ACHN (cell line): ENCODE measurements at regions not wholly inside any gene's neighbourhood (a gene's known extent, or its start where the extent isn't known, plus 50 kb on each side); places are given as distances from the start of the nearest gene placed in this dataset.
A peak's percentile ranks its signal among the peaks of the same experiment; 100 is the strongest.

ENCODE experiments used
- DNase-seq: peaks from one replicate; pipeline ENCODE4 v3.0.0-alpha.2; 2015
- in situ Hi-C: cut with HindIII; loops from 2 replicates; pipeline ENCODE4 v1.10.0; 2017; ENCODE audit warnings: low sequenced_read_pairs, low pct_ligation_motif_present, low pct_unique_long_range_greater_than_20kb

DNA sequence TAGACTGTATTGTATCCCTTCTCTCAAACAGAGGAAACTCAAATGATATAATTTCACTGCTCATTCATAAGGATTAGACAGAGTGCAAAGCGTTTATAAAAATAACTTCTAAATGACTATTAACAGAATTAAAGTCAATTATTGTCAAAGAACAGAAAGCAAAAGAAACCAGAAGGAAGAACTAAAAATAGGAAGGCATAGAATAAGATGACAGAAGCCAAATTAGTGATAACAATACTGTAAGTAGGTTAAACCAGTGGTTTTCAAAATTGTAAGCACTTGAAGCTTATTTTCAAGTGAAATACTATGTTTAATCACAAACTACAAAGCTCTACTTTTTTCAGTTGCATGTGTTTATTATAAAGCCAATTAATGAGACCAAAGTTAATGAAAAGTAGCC, 305.2 kb downstream of the PPP1R2C start:
- DNase-seq, result no peak
- in situ Hi-C loops, result no loop called here

DNA sequence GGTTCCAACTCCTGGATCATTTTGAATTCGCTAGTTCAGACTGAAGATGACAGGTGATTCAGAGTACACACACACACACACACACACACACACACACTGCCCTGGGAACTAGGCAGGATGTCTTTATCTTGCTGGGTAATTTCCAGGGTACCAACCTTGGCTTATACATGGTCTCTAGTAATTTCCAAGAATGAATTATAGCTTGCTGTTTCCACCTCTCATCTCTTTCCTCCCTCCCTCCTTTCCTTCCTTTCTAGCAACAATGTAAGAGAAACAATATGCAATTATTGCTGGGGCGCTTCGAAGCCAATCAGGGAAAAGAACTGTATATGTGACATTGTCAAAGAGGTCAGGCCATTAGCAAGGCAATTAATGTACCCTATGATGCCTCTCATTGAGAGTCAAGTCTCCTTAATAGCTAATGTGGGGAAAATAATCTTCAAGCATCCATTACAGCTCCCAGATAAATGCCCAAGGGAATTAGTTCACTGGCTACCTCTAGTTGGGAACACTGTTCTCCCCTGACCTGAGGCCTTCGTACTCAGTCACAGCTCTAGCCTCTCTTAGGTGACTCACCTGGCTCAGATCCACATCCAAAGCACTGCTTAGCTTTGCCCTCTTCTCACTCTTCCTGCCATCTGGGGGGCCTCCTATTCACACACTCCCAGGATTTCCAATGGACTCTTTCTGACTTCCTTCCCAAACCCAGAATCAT, 311.5 kb downstream of the PPP1R2C start:
- in situ Hi-C loops, result no loop called here
- DNase-seq, result peak; percentile 0

DNA sequence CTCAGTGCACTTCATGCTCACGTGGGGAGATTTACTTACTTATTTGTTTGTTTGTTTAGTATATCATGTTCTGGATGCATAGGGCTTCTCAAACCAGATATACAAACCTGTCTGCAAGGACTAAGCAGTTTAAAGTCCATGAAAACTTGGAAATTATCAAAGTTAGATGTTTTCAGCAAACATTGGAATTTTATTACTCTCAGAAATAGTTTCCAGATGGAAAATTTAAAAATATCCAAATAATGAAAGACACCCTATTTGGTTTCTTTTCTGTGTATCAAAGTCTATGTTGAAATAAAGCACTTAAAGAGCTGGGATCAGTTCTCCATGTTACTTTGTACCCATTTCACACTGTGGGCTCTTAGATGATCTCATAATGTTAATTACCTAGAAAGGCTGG, 312.1 kb downstream of the PPP1R2C start:
- no peak for DNase-seq

DNA sequence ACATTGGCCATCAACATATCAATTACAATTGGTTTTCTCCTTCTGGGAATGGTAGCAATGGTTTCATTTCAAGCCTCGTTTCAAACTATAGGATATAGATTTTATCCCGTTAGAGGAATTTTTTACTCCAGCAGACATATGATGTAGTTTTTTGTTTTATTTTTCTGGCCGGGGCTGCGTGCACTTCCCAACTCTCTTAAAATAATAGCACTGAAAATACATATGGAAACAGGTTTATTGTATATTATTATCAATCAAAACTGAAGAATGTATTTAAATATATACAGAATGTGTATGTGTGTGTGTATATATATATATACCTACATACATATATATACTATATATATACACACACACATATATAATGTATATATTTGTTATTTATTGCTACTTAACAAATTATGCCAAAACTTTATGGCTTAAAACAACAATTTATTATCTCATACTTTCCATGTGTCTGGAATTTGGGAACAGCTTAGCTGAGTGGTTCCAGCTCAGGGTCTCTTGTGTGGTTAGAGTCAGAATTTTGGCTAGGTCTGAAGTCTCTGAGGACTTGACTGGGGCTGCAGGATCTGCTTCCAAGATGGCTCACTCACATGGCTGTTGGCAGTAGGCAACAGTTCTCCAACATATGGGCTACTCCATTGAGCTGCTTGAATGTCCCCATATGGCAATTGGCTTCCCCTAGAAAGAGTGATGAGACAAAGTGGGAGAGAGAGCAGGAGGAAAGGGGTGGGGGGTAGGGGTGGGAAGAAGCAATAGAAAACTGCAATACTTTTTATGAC, 314.1 kb downstream of the PPP1R2C start:
- DNase-seq, result no peak
- in situ Hi-C loops, result no loop called here

More for the DNA sequence above, 312.1 kb downstream of the PPP1R2C start:
- in situ Hi-C loops, result no loop called here

DNA sequence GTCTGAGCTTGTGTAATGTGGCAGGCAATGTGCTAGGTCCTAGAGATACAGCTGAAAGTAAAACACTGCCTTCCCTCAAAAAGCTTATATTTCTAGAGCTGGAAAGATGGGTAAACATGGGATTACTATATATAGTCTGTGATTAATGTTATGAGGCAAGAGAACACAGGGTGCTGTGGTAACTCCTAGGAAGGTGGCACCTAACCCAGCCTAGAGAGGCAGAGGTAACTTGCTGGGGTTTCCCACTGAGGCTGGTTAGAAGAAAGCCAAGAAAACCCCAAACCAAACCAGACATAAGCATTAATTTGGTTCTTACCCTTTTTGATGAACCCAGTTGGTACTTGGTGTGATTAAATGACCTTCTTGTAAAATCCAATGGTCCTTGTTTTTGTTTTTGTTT, 315.0 kb downstream of the PPP1R2C start:
- no peak for DNase-seq
- in situ Hi-C loops, result no loop called here

DNA sequence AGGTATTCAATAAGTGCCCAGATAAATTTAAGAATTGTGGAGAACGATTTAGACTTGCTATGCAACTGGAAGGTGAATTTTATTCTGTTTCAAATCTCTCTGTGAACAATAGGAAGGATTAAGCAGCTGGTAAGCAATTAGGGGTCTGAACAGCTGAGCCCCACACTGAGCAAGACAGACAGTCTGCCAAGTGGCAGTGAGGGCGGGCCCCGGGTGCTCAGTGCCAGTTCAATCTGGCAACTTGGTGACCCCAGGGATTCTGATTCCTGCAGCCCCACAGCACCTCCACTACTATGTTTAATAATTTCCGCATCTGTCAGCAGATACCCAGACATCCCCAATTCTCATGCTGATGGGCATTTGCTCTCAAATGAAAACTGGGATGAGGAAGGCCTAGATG, 317.3 kb downstream of the PPP1R2C start:
- in situ Hi-C loops, result no loop called here
- DNase-seq, result no peak

DNA sequence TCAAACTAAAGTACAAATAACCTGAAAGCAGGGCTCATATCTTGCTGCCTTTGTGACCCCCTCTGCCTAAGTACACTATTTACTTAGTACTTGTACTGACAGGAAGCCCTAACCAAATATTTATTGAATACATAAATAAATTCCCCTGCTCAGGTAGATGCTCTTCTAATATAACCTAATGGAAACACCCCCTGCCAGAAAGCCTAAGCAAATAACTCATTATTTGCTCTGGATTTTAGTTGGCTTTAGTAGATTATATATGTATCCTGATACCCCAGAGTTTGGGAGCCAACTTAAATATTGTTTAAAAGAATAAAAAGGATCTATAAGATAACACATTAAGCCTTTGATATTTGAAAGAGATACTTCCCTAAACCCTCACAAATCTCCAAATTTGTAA, 318.2 kb downstream of the PPP1R2C start:
- no peak for DNase-seq
- in situ Hi-C loops, result no loop called here

DNA sequence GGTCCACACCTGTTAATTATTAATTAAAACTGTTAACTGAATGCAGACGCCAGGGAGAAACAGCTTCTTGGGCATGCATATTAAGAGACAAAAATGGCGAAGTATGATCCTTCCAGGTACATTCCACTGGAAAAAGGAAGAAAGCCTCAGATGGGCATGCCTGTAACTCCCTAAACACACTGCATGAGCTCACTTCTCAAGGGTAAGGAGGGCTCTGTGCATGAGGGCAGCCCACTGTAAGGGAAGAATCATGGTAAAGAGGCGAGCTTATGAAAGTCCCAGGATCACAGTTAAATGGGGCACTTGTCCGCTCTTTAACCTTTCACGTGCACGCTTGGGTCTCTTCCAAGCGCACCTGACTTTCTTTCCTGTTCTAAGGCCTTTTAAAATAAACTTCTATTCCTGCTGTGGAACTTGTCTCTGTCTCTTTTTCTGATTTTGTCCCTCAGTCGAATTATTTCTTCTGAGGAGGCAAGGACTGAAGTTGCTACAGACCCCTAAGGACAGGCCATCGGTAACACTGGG, 321.7 kb downstream of the PPP1R2C start:
- in situ Hi-C loops, result no loop called here
- DNase-seq, result no peak

DNA sequence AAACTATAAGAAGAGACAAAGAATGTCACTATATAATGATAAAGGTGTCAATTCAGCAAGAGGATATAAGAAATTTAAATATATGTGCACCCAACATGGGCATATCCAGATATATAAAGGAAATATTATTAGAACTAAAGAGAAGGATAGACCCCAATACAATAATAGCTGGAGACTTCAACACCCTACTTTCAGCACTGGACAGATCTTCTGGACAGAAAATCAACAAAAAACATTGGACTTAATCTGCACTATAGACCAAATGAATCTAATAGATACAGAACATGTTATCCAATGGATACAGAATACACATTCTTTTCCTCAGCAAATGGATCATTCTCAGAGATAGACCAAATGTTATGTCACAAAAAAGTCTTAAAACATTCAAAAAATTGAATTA, 327.7 kb downstream of the PPP1R2C start:
- in situ Hi-C loops, result no loop called here

DNA sequence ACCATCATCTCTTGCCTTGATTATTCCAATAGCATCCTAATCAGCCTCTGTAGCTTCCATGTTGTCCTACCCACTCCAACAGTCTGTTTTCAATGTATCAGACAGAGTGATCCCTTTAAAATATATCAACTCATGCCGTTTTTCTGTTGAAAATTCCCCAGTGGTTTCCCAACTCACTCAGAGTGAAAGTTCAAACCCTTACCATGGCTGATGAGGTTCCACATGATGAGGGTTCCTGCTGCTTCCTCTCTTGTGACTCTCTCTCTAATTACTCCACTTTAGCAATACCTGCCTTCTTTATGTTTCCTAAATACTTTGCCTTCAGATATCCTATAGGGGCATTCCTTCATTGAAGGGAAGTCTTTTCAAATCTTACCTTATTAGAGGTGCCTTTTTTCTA, 334.7 kb downstream of the PPP1R2C start:
- in situ Hi-C loops, result no loop called here
- DNase-seq, result no peak

More for the DNA sequence above, 327.7 kb downstream of the PPP1R2C start:
- DNase-seq, result no peak

DNA sequence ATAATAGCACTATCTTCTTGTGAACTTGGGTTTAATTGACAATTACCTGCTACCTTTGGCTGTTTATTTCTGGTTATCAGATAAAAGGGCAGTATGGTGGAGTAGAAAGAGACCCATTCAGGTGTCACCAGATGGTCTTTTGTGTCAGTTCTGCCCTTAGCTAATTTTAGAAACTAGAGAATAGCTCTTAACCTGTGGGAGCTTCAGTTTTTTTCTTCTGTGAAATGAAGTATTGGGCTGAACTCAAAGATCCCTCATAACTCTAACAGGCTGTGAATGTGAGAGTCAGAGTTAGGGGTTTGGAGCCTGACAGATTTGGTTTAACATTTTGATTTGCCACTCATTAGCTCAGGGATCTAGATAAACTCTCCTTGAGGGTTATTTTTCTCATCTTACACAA, 335.2 kb downstream of the PPP1R2C start:
- in situ Hi-C loops, result no loop called here

DNA sequence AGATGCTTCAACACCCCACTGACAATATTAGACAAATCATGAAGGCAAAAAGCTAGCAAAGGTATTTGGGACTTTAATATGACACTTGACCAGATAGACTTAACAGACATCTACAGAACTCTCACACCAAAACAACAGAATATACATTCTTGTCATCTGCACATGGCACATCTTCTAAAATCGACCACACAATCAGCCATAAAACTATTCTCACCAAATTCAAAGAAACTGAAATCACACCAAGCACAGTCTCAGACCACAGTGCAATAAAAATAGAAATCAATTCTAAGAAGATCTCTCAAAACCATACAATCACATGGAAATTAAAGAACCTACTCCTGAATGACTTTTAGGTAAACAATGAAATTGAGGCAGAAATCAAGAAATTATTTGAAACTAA, 340.8 kb downstream of the PPP1R2C start:
- in situ Hi-C loops, result no loop called here
- no peak for DNase-seq

More for the DNA sequence above, 335.2 kb downstream of the PPP1R2C start:
- DNase-seq, result no peak

DNA sequence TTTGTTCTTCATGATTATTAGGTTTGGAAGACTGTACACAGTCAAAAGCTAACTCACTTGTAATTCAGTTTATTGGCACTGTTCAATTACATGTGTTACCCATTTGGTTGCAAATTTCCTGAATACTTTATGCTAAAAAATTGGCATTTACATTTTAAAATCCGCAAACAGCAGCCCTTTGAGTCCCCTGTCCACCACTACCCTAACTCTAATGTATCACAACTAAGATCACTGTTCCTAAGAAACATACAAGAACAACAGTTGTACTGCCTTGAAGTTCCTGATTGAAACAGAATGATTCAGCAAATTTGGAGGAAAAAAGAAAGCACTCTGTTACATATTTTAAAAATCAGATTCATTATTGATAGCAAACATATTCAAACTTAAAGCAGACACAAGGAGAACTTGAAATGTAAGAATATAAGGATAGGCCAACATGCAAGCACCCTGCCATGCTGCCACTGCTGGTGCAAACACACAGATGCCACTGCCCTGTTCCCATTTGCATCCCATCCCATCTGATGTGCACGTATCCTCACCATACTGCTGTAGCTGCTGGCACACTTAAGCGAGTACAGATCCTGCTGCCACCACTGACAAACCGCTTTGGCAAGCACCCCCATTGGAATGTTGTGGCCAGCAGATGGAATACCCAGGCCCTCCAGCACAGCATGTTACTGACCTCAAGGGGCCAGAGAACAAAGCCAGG, 343.4 kb downstream of the PPP1R2C start:
- DNase-seq, result no peak
- in situ Hi-C loops, result no loop called here

DNA sequence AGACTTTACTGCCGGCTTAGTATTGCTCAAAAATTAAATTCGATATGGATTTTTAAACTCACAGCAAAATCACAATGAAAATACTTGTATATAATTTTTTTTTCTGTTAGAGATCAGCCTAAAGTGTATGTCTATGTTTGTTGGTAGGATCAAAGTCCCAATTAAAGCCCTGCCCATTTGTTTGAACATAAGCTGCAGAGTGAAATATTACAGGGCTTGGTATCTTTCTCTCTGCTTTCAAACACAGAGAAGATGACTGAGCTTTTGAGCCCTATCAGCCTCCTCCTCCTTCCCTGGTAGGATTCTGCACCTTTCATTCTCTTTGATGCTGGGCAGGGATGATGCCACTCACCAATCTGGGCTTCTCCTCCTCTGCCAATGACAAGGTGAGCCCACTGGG, 345.4 kb downstream of the PPP1R2C start:
- DNase-seq, result no peak
- in situ Hi-C loops, result no loop called here

DNA sequence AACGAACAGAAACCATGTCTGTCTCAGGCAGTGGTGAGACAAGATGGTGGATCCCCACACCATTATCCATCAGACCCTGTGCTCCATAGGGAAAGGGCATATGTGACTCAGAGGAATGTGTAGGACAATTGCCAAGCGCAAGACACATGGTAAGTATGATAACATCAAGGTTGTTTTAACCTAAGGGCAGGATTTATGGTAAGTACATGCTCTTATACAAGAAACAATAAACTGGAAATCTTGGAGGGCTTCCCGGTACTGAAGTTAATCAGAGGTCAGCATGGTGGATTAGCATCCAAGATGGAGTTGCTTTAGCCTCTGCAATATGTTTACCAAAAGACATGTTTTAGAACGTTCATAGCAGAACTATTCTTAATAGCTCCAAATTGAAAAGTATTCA, 355.0 kb downstream of the PPP1R2C start:
- in situ Hi-C loops, result no loop called here
- no peak for DNase-seq

DNA sequence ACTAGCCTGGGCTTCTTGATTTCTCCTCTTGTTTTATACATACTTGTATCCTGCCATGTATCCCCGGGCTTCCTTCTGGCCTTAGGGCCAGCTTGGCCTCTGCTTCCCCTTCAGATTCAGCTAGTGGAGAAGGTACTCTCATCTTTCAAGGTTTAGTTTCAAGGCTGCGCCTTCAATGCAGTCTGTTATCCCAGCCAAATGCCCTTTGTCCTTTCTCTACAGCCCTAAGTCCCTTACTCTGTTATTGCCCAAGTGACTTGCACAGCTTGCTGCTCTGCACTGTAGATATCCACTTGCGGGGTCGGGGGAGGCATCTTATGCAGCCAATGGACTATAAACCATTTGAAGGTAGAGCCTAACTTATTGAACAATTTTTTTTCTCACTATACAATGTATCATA, 357.5 kb downstream of the PPP1R2C start:
- in situ Hi-C loops, result no loop called here
- DNase-seq, result no peak

DNA sequence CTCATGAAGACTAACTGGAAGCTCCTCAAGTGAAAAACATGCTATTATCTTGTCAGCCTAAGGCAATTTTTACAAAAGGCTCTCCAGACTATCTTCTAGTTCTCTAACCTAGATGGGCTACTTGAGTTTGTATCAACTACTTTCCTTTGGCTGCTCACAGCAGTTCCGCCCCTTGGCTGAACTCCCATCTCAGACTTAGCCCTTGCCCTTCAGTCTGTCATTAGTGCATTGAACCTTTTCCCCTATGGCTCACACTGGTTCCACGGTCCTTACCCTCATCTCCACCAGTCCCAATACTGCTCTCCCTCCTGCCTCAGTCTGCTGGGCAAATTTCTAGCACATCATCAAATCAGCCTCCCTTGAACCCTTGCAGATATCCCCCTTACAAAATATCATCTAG, 362.3 kb downstream of the PPP1R2C start:
- in situ Hi-C loops, result no loop called here
- no peak for DNase-seq

DNA sequence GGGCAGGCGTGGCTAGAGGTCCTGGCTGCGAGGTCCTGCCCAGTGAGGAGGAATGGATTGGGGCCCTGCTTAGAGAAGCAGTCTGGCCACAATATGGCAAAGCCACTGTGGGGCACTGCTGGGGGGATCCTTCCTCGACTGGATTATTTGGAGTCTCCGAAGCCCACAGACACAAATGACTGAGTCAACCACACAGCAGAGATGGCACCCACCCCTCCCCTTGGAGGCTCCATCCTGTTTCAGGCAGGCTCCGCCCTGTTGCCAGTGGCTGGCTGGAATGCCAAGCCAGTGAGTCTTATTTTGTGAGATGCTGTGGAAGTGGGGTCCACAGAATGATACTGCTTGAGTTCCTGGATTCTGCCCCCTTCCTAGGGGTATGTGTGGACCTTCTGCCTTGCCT, 363.9 kb downstream of the PPP1R2C start:
- in situ Hi-C loops, result no loop called here
- no peak for DNase-seq

DNA sequence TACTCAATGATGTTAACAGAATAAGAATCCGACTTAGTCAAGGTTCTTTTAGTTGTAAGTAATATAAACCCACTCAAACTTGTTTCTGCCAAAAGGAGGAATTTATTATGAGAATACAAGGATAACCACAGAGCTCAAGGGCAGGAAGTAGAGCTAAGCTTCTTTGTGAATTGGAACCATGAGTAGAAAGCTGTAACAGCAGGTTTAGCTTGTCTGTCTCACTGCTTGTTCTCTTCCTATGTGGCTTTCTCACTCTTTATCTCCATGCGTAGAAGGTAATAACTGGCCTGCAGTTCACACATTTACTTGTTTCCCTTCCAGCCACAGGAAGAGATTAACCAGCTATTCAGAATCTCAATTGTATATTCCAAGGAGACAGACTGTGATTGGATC, 378.3 kb downstream of the PPP1R2C start:
- no peak for DNase-seq
- in situ Hi-C loops, result no loop called here
